CD14-positive monocyte (primary cell): ENCODE measurements at regions not wholly inside any gene's neighbourhood (a gene's known extent, or its start where the extent isn't known, plus 50 kb on each side); places are given as distances from the start of the nearest gene placed in this dataset.

Experiments
- DNase-seq, 3 donors: peaks; one replicate each; pipeline ENCODE4 v3.0.0-alpha.2; 2011 to 2022
- H2AFZ ChIP-seq: 2 replicates; pipeline ENCODE4 v1.6.0; 2012; ENCODE audit warnings: mild to moderate bottlenecking, low read depth, low read length, inconsistent platforms; ENCODE audit not compliant: insufficient read depth, poor library complexity, severe bottlenecking
- H3K27ac ChIP-seq, 2 donors: 1 replicate in 1 of 2; 2 replicates in 1 of 2; pipeline ENCODE4 v1.5.1; 2012 to 2013; ENCODE audit warnings: low read length in 2 of 2, control low read depth in 1 of 2, inconsistent platforms in 1 of 2, low read depth in 1 of 2, mild to moderate bottlenecking in 1 of 2
- H3K27me3 ChIP-seq, 2 donors: one replicate each; pipeline versions ENCODE4 v1.6.0 to v1.6.1; 2011 to 2013; ENCODE audit warnings: low read length in 2 of 2; ENCODE audit not compliant: control insufficient read depth in 2 of 2, insufficient read depth in 2 of 2
- H3K36me3 ChIP-seq, 2 donors: replicated peaks in 1 of 2; 1 replicate in 1 of 2; 2 replicates in 1 of 2; pipeline versions ENCODE4 v1.5.1 to v1.6.1; 2012 to 2013; ENCODE audit warnings: low read length in 2 of 2, control low read depth in 1 of 2, inconsistent platforms in 1 of 2, mild to moderate bottlenecking in 1 of 2; ENCODE audit not compliant: insufficient read depth in 2 of 2, control insufficient read depth in 1 of 2
- H3K4me1 ChIP-seq, 2 donors: 1 replicate in 1 of 2; 2 replicates in 1 of 2; pipeline versions ENCODE4 v1.5.1 to v1.6.1; 2012 to 2013; ENCODE audit warnings: low read length in 2 of 2, control low read depth in 1 of 2, inconsistent platforms in 1 of 2, mild to moderate bottlenecking in 1 of 2, moderate library complexity in 1 of 2; ENCODE audit not compliant: insufficient read depth in 2 of 2, control insufficient read depth in 1 of 2
- H3K4me2 ChIP-seq: replicated peaks from 2 replicates; pipeline ENCODE3; 2012; ENCODE audit warnings: low read length, moderate library complexity, mild to moderate bottlenecking; ENCODE audit not compliant: poor library complexity, severe bottlenecking; ENCODE audit errors: extremely low read depth
- H3K4me3 ChIP-seq, 3 experiments: fragments of 200-600 bp in 1 of 3; sonication (generic) in 1 of 3; replicated peaks in 1 of 3; 1 replicate in 2 of 3; 2 replicates in 1 of 3; pipeline ENCODE4 v1.5.1; 2011 to 2013; ENCODE audit warnings: low read length in 3 of 3, mild to moderate bottlenecking in 3 of 3, control low read depth in 2 of 3, low read depth in 2 of 3, inconsistent platforms in 1 of 3, moderate library complexity in 1 of 3
- H3K79me2 ChIP-seq: 2 replicates; pipeline ENCODE4 v1.6.0; 2012; ENCODE audit warnings: mild to moderate bottlenecking, control low read depth, inconsistent platforms, low read length, moderate library complexity; ENCODE audit not compliant: insufficient read depth
- H3K9ac ChIP-seq: 2 replicates; pipeline ENCODE4 v1.6.0; 2017; ENCODE audit warnings: low read length, mild to moderate bottlenecking; ENCODE audit not compliant: insufficient read depth, poor library complexity, severe bottlenecking
- H3K9me3 ChIP-seq, 2 donors: replicated peaks in 1 of 2; 1 replicate in 1 of 2; 2 replicates in 1 of 2; pipeline versions ENCODE4 v1.5.1 to v1.6.1; 2012 to 2013; ENCODE audit warnings: low read length in 2 of 2, control low read depth in 1 of 2; ENCODE audit not compliant: control insufficient read depth in 1 of 2, insufficient read depth in 1 of 2
- H4K20me1 ChIP-seq: 2 replicates; pipeline ENCODE4 v1.6.0; 2012; ENCODE audit warnings: mild to moderate bottlenecking, low read length, control low read depth, moderate library complexity; ENCODE audit not compliant: insufficient read depth
- H3K27ac Mint-ChIP-seq, 7 donors: one replicate each; pipeline ENCODE4 v1.8.0; 2020; ENCODE audit warnings: mild to moderate bottlenecking in 7 of 7, mixed read lengths in 7 of 7, moderate library complexity in 6 of 7, inconsistent platforms in 2 of 7
- H3K27me3 Mint-ChIP-seq, 3 donors: one replicate each; pipeline ENCODE4 v1.8.0; 2021 to 2022; ENCODE audit warnings: low read depth in 3 of 3, mild to moderate bottlenecking in 3 of 3, mixed read lengths in 3 of 3, moderate library complexity in 3 of 3, inconsistent platforms in 1 of 3
- H3K36me3 Mint-ChIP-seq, 2 donors: one replicate each; pipeline ENCODE4 v1.8.0; 2020; ENCODE audit warnings: mixed read lengths in 2 of 2, inconsistent platforms in 1 of 2, mild to moderate bottlenecking in 1 of 2
- H3K4me1 Mint-ChIP-seq: one replicate; pipeline ENCODE4 v1.8.0; 2020; ENCODE audit warnings: mild to moderate bottlenecking, mixed read lengths
- H3K4me3 Mint-ChIP-seq, 2 donors: one replicate each; pipeline ENCODE4 v1.8.0; 2020; ENCODE audit warnings: mild to moderate bottlenecking in 2 of 2, mixed read lengths in 2 of 2, moderate library complexity in 1 of 2
- H3K9me3 Mint-ChIP-seq, 7 donors: one replicate each; pipeline ENCODE4 v1.8.0; 2020 to 2022; ENCODE audit warnings: mixed read lengths in 7 of 7, mild to moderate bottlenecking in 6 of 7, moderate library complexity in 6 of 7, inconsistent platforms in 2 of 7
- CTCF ChIP-seq: fragments of 200-600 bp; IDR thresholded peaks from one replicate; pipeline ENCODE4 v1.8.0; 2022; ENCODE audit warnings: antibody characterized with exemption, mild to moderate bottlenecking
- WGBS: methylation state at CpG from one replicate; pipeline ENCODE4 v1.1.5; 2013; ENCODE audit warnings: missing lambda C conversion rate; ENCODE audit not compliant: insufficient coverage; 5-methylcytosine and 5-hydroxymethylcytosine counted together
- intact Hi-C, 2 donors: fragments of 100-400 bp; cut with micrococcal nuclease; formaldehyde crosslinking; loops; one replicate each; pipeline versions ENCODE4 v1.15.0 to v1.15.1; 2023

GRCh38 chr12:107179871-107180270, 86.5 kb upstream of the CRY1 start:
- no peak for TF ChIP-seq CTCF
- H3K4me3 Mint-ChIP-seq, result no peak overlapping the region

GRCh38 chr12:107180272-107180671, 86.9 kb upstream of the CRY1 start:
- Mint-ChIP-seq H3K27me3 (peaks cover 5 to 8% (median 5%) of the 10 kb centered on the region in 3 donors), H3K36me3 (no peaks in the 10 kb centered on the region), H3K4me1 (no peaks in the 10 kb centered on the region), H3K27ac (no peak overlapping the region), H3K9me3 (peaks cover 0 to 2% (median 0%) of the 10 kb centered on the region in 7 donors), H3K4me3 (no peak overlapping the region)
- WGBS, result 91% methylated on average over 1 of the region's 1 CpG
- Histone ChIP-seq H3K79me2 (no peaks in the 10 kb centered on the region), H3K4me3 (no peak overlapping the region), H3K9me3 (no peaks in the 10 kb centered on the region), H3K4me2 (no peak overlapping the region), H3K9ac (no peak overlapping the region), H3K4me1 (no peaks in the 10 kb centered on the region), H3K27me3 (peaks cover 0 to 2% of the 10 kb centered on the region in 2 donors), H4K20me1 (no peaks in the 10 kb centered on the region), H2AFZ (no peak overlapping the region), H3K27ac (no peak overlapping the region), H3K36me3 (no peaks in the 10 kb centered on the region)
- no peak for TF ChIP-seq CTCF
- intact Hi-C loops, result no loop called here
- DNase-seq, result no peak

More at GRCh38 chr12:107179871-107180270, 86.5 kb upstream of the CRY1 start:
- peaks cover 0 to 2% of the 10 kb centered on the region in 2 donors for H3K27me3 ChIP-seq
- Mint-ChIP-seq H3K4me1 (no peaks in the 10 kb centered on the region), H3K27ac (no peak overlapping the region), H3K9me3 (peaks cover 0 to 2% (median 0%) of the 10 kb centered on the region in 7 donors), H3K36me3 (no peaks in the 10 kb centered on the region), H3K27me3 (peaks cover 3 to 8% (median 5%) of the 10 kb centered on the region in 3 donors)
- intact Hi-C loops, result no loop called here
- H3K36me3 ChIP-seq, result no peaks in the 10 kb centered on the region
- H3K4me3 ChIP-seq, result no peak overlapping the region
- H3K79me2 ChIP-seq, result no peaks in the 10 kb centered on the region
- no peak overlapping the region for H3K9ac ChIP-seq
- DNase-seq, result no peak
- H3K4me2 ChIP-seq, result no peak overlapping the region
- H3K27ac ChIP-seq, result no peak overlapping the region
- 86% methylated on average over 1 of the region's 1 CpG for WGBS
- no peaks in the 10 kb centered on the region for H3K4me1 ChIP-seq
- H3K9me3 ChIP-seq, result no peaks in the 10 kb centered on the region
- no peaks in the 10 kb centered on the region for H4K20me1 ChIP-seq
- H2AFZ ChIP-seq, result no peak overlapping the region
